Kidney epithelial cell (primary cell): ENCODE measurements at regions not wholly inside any gene's neighbourhood (a gene's known extent, or its start where the extent isn't known, plus 50 kb on each side); places are given as distances from the start of the nearest gene placed in this dataset.

Source experiments
- DNase-seq: peaks from one replicate; pipeline ENCODE4 v3.0.0-alpha.2; 2010; ENCODE audit warnings: low read depth
- H3K27me3 ChIP-seq: 2 replicates; pipeline ENCODE4 v1.6.0; 2011; ENCODE audit warnings: low read length; ENCODE audit not compliant: control insufficient read depth, insufficient read depth
- H3K36me3 ChIP-seq: 2 replicates; pipeline ENCODE4 v1.5.1; 2011; ENCODE audit warnings: low read length; ENCODE audit not compliant: control insufficient read depth, insufficient read depth
- H3K4me3 ChIP-seq: 2 replicates; pipeline ENCODE4 v1.5.1; 2011; ENCODE audit warnings: low read depth, mild to moderate bottlenecking, control low read depth, low read length
- CTCF ChIP-seq: IDR thresholded peaks from 2 replicates; pipeline ENCODE4 v1.5.1; 2011; ENCODE audit warnings: mild to moderate bottlenecking, moderate library complexity, low read length, control low read depth, inconsistent platforms; ENCODE audit not compliant: insufficient read depth, poor library complexity, severe bottlenecking

- Histone ChIP-seq H3K4me3 (no peak overlapping the region), H3K27me3 (no peaks in the 10 kb centered on the region), H3K36me3 (no peaks in the 10 kb centered on the region)
- TF ChIP-seq CTCF, result no peak
- no peak for DNase-seq
Measured at GRCh38 chr10:112053895-112054294, 129.7 kb downstream of the GPAM start.

- Histone ChIP-seq H3K36me3 (no peaks in the 10 kb centered on the region), H3K4me3 (no peak overlapping the region), H3K27me3 (no peaks in the 10 kb centered on the region)
- TF ChIP-seq CTCF, result no peak
- no peak for DNase-seq
Measured at GRCh38 chr10:112054516-112054915, 129.0 kb downstream of the GPAM start.

GRCh38 chr10:112057072-112057471 lies 126.5 kb downstream of the GPAM start:
- no peak for TF ChIP-seq CTCF
- Histone ChIP-seq H3K4me3 (no peak overlapping the region), H3K27me3 (no peaks in the 10 kb centered on the region), H3K36me3 (no peaks in the 10 kb centered on the region)
- no peak for DNase-seq

- DNase-seq, result no peak
- TF ChIP-seq CTCF, result no peak
- H3K27me3 ChIP-seq, result no peaks in the 10 kb centered on the region
- H3K36me3 ChIP-seq, result no peaks in the 10 kb centered on the region
- H3K4me3 ChIP-seq, result no peak overlapping the region
Measured at GRCh38 chr10:112059220-112059619, 124.3 kb downstream of the GPAM start.

- H3K4me3 ChIP-seq, result no peak overlapping the region
- H3K27me3 ChIP-seq, result no peaks in the 10 kb centered on the region
- no peak for DNase-seq
- H3K36me3 ChIP-seq, result no peaks in the 10 kb centered on the region
- no peak for TF ChIP-seq CTCF
Measured at GRCh38 chr10:112071596-112072133, 111.9 kb downstream of the GPAM start.

GRCh38 chr10:112078003-112078402 lies 105.6 kb downstream of the GPAM start:
- H3K36me3 ChIP-seq, result no peaks in the 10 kb centered on the region
- TF ChIP-seq CTCF, result no peak
- no peak overlapping the region for H3K4me3 ChIP-seq
- no peak for DNase-seq
- no peaks in the 10 kb centered on the region for H3K27me3 ChIP-seq
